T follicular helper cell (primary cell): ENCODE measurements at regions not wholly inside any gene's neighbourhood (a gene's known extent, or its start where the extent isn't known, plus 50 kb on each side); places are given as distances from the start of the nearest gene placed in this dataset.

ENCODE experiments used
- DNase-seq: peaks from one replicate; pipeline ENCODE4 v3.0.0-alpha.2; 2020; ENCODE audit warnings: low read depth

- DNase-seq, result no peak
Observed at GRCh38 chr3:176794406-176794805, 402.9 kb downstream of the TBL1XR1 start.

- no peak for DNase-seq
Observed at GRCh38 chr3:176789947-176790346, 407.3 kb downstream of the TBL1XR1 start.

DNA sequence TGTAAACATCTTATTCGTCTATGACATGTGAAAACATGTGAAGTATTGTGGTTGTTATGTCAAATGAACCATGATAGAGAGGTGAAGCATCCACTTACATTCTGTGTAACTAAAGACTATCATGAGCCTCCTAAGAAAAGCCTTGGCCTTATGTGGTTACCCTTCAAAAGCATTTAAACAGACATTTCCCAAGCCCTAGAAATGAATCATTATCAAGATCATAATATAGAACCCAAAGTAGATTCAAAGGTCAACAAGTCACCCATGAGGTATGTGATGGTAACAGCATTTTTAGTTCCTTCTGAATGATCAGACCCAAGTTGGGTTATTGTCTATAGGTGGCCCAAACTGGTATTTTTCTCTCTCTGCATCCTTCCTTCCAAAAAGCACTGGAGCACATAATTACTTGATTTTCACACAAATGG is 408.0 kb downstream of the TBL1XR1 start:
- no peak for DNase-seq

GRCh38 chr3:176787506-176787905 is 409.8 kb downstream of the TBL1XR1 start:
- DNase-seq, result no peak

- no peak for DNase-seq
Observed at GRCh38 chr3:176785171-176785570, 412.1 kb downstream of the TBL1XR1 start.

- DNase-seq, result no peak
Observed at GRCh38 chr3:176780766-176781165, 416.5 kb downstream of the TBL1XR1 start.

DNA sequence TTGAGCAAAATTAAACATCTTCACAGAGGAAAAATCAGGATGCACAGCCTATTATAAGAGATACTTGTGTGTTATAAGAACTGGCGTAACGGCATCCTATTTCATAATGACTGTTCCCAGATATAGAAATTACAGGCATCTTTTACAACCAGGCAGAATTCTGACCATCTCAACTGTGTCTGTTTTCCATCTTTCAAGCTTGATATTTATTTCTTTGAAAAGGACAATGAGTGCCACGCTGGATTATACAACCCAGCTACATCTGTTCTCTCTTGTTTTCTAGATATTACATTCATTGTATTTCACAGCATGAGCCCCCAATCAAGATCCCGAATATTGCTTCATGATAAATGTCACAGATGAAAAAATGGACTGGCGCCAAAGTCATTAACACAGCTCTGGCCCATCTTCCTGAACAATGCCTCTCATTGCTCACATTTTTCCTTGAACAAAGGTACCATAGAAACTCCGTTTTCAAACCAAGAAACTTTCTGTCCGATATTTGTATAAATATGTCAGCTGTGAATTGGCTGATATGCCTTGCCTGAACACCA is 420.6 kb downstream of the TBL1XR1 start:
- no peak for DNase-seq

GRCh38 chr3:176769547-176770190 is 427.6 kb downstream of the TBL1XR1 start:
- no peak for DNase-seq

- no peak for DNase-seq
Observed at GRCh38 chr3:176767385-176767784, 429.9 kb downstream of the TBL1XR1 start.

GRCh38 chr3:176766862-176767261 is 430.4 kb downstream of the TBL1XR1 start:
- DNase-seq, result no peak

DNA sequence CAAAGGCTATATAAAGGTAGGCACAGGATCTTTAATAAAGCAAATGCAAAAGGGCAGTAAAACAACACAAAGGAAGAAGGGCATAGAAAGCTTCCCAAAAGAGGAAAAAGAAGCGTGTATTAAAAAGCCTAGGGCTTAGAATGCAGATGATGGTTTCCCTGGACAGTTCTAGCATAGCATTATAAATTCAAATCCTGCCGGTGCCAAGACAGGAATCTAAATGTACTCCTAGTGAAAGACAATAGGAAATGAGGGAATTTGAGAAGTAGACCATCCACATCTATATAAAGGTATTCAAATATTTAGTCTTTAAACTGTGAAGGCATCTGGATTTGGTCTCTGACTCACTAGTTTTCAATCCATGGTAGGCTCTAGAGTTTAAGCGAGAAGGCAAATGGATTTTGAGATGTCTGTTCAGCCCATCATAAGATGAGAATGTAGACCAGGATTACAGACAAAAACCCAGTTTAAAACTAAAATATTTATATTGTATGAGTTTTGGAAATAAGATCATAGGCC is 431.8 kb downstream of the TBL1XR1 start:
- no peak for DNase-seq

- no peak for DNase-seq
Observed at GRCh38 chr3:176759815-176760506, 437.3 kb downstream of the TBL1XR1 start.

- no peak for DNase-seq
Observed at GRCh38 chr3:176757429-176757828, 439.9 kb downstream of the TBL1XR1 start.

GRCh38 chr3:176755977-176756376 is 441.3 kb downstream of the TBL1XR1 start:
- DNase-seq, result no peak

DNA sequence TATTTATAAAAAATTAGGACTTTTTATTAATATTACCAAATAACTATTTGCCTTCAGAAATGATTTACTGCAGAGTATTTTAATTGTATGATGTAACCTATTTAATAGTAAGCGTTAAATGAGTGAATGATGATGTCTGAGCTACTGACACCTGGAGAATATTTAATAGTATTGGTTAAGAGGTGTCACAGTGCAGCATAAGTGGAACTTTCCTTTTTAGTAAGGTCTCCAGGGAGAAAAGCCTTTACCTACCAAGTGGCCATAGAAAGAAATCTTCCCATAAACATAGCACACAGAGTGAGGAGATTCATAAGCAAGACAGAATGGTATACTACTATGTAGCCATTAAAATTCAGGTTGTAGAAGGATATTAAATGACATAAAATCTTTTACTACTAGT is 441.7 kb downstream of the TBL1XR1 start:
- no peak for DNase-seq

DNA sequence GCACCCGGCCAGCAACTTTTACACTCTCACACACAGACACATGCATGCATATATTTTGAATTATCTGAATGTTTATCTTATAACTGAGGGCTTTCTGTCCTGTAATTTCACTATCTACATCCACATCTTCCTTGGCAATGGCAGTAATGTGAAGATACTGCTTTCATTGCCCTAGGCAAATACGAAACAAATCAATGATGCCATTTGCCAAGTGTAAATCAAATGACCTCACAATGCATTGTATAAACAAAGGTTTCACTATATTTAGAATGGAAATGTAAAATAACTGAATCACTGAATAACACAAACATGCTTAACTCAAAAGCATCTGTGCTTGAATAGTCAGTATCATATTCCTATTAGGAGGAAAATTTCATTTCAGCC is 455.6 kb downstream of the TBL1XR1 start:
- DNase-seq, result no peak

DNA sequence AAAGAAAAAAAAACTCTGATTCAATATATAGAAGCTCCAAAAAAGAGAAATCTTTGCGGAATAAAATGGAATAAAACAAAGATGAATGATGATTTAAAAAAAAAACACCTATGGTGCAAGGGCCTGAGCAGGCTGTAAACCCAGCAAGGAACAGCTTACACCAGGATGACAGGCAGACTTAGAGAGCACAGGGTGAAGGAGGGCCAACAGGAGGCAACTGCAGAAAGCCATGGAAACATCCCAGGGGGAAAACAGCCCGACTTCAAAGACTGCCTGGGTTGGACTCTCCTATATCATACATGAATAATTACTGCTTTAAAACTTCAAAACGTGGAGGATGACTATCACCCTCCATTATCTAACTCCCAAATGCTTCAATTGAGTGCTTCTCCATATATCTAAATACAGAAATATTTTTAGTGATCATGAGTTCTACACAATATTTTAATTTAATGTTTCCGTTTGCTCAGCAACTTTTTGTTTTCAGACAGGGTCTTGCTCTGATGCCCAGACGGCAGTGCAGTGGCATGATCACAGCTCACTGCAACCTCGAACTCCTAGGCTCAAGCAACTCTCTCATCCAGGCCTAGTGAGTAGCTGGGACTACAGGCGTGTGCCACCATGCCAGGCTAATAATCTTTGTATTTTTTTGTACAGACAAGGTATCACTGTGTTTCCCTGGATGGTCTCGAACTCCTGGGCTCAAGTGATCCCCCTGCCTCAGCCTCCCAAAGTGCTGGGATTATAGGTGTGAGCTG is 456.2 kb downstream of the TBL1XR1 start:
- no peak for DNase-seq

DNA sequence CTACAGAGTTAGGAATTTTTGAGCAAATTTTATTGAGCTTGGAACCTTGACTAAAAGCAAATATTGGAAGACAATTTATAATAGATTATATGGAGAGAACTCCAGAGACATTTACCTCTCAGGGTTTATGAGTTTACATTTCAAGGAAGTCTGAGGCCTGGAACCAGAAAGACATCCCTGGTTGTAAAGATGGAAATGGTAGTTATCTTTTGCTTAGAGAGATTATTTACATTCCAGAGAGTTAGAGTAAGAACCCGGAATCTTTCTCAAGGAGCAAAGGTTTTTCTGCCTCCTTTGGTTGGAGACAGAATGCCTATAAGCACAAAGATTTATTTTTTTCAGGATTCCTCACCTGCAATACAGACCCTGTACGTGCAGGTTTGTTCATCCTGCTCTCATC is 458.1 kb downstream of the TBL1XR1 start:
- DNase-seq, result no peak

DNA sequence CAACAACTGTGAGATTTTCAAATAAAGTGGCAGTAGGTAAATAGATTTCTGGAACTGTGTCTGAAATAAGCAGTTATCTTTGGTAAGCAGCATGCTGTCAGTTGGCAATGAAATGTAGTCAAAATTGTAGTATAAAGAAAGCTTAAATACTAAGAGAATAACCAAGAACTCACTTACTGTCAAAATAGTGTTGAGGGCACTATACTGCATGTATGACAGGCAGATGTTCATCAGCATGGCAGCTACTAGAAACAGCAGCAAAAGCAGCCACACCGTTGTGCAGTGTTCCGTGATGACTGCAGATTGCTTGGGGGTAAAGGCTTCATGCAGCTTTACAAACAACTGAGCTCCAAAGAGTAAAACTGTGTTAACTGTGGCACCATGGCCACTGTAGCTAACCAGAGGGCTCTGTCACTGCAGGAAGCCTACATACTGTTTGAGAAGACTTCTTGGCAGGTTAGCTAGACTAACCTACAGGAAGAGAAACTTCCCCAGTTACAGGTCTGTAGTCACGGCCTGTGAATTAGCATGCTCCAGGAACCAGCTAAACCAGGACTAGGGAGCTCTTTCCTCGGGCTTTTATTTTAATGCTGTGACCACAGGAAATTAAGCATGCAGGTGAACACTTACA is 459.7 kb downstream of the TBL1XR1 start:
- DNase-seq, result no peak

DNA sequence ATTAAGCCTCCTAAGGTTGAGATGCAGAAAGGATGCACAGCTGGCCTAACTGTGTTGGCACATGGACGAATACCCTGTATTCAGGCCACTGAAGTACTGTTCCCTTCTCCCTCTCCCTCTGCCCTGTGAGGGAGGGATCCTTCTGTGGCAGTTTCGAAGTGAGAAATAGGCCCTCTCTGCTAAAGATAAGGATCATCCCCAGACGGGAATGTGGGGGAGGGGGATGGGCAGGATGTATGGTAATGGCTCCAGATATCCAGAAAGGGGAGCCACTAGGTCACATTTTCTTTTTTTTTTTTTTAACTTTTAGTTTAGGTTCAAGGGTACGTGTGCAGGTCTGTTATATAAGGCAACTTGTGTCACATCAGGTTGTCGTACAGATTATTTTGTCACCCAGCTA is 463.1 kb downstream of the TBL1XR1 start:
- no peak for DNase-seq

DNA sequence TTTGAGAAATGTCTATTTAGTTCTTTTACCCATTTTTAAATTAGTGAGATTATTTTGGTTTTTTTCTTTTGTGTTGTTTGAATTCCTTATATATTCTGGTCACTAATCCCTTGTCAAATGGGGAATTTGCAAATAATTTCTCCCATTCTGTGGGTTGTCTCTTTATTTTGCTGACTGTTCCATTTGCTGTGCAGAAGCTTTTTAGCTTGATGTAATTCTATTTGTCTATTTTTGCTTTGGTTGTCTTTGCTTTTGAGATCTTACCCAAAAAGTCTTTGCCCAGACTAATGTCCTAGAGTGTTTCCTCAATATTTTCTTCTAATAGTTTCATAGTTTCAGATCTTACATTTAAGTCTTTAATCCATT is 472.9 kb downstream of the TBL1XR1 start:
- DNase-seq, result no peak

DNA sequence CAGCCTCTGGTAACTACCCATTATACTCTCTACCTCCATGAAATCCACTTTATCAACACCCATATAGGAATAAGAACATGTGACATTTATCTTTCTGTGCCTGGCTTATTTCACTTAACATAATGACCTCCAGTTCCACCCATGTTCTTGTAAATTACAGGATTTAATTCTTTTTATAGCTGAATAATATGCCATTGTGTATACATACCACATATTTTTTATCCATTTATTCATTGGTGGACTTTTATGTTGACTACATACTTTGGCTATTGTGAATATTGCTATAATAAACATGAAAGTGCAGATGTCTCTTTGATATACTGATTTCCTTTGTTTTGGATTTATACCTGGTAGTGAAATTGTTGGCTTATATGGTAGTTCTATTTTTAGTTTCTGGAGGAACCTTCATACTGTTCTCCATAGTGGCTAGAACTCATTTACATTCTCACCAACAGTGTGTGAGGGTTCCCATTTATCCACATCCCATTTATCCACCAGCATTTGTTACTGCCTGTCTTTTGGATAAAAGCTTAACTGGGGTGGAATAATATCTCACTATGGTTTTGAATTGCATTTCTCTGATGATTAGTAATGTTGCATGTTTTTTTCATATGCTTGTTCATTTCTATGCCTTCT is 473.4 kb downstream of the TBL1XR1 start:
- no peak for DNase-seq
